NCI-H1930 (cell line): ENCODE measurements at regions not wholly inside any gene's neighbourhood (a gene's known extent, or its start where the extent isn't known, plus 50 kb on each side); places are given as distances from the start of the nearest gene placed in this dataset.
"Not testable (repeated sequence)": the region's sequence is repeated elsewhere in the genome, so short reads cannot be mapped to it uniquely, and the experiment has no call there.

ENCODE experiments used
- DNase-seq, 2 experiments: peaks; one replicate each; lab custom pipeline; 2025; lab: John Stamatoyannopoulos, UW

GRCh38 chr12:91672130-91672529 lies 473.5 kb downstream of the BTG1 start:
- no peak for DNase-seq

DNA sequence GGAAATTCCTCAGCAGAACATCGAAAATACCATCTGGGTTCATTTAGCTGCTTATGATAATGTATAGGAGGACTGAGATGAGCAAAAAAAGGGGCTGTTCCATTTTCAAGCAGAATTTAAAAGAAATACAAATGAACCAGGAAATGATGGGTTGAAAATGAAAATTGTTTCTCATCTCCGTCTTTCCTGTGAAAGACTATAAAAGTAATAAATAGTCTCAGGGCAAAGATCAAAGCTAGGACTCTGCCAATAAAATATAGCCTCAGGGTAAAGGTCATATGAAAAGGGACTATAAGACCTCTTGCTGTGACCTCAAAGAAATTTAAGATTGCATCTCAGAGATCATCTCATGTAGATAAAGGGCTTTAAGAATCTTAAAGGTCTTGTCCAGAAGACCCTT lies 478.0 kb downstream of the BTG1 start:
- DNase-seq: no peak

DNA sequence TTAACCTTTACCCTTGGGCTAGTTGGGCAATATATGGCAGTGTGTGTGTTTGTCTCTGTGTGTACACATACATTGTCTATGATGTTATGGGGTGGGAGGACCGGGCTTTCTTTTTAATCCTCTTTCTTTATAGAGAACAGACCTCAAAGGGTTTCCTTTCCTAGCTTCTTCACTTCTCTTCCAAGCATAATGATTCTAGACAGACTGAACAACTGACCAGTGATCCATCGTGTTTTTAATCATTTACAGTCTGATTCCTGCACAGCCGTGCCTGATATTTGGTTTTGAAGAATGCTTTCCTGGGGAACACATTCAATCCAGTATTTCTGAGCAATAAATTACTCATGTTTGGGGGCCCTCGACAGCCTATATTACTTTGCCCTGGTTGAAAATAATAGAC lies 481.1 kb upstream of the DCN start:
- no peak for DNase-seq

DNA sequence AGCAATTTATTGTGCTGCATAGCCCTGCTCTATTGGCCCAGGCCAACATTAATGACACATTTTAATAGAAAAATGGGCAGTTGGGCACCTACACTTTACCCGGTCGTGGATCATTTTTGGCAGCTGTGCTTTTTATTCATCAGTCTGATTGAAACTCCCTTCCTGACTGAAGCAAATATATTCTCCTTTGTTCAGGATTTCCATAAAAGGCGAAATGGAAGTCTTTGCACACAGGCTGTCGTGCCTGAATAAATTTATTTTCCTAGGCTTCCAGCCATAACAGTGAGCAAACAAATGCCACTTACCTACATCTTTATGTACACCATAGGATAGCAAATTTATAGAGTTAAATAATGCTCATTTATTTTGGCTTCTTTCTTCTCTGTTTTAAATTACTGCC lies 480.7 kb upstream of the DCN start:
- peak; percentile 13 to 66 for DNase-seq

DNA sequence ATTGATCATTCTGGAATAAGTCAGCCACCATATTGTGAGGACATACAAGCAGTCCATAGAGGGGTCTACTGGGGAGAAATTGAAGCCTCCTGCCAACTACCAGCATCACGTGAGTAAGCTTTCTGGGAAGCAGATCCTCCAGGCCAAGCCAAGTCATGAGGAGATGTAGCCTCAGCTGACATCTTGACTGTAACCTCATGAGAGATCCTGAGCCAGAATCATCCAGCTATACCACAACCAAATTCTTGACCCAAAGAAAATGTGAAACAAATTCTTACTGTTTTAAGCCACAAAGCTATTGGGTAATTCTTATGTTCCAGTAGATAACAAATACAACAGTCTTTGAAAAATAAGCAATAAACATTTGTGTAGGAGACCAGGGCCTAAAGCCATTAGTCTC lies 479.4 kb upstream of the DCN start:
- no peak for DNase-seq

DNA sequence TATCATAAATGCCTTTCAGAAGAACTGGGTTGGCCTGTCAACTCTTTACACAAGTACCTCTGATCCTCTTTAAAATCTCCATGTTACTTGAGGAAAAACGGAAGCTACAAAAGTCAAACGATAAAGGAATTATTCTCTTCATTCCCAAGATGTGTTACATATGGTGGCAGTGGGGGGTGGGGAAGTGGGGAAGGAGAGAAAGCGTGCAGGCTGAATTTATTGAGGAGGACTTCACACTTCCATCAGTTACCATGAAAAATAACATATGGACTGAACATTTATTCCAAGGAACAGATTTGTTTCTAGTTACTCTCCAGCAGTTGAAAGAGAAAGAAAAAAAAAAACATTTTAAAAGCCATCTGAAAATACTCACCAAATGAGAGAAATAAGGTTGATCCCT lies 474.4 kb upstream of the DCN start:
- DNase-seq: no peak

- DNase-seq: no peak
These were observed 473.3 kb upstream of the DCN start for GRCh38 chr12:91655966-91656365.

DNA sequence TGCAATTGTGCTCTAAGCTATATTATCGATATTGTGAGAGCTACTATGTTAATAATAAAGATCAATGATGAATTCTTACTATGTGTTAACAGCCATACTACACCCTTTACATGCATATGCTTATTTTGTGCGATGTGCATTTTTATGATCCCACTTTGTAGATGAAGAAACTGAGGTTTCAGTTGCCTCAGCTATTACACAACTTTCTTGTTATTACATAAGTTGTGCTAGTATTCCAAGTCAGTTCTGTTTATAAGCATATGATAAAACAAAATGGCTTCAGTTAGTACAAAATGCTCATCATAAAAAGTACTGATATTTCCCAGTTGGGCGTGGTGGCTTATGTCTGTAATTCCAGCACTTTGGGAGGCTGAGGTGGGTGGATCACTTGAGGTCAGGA lies 471.5 kb upstream of the DCN start:
- DNase-seq: no peak

- no peak for DNase-seq
These were observed 469.1 kb upstream of the DCN start for GRCh38 chr12:91651728-91652127.

GRCh38 chr12:91643763-91644162 lies 461.1 kb upstream of the DCN start:
- DNase-seq: no peak

DNA sequence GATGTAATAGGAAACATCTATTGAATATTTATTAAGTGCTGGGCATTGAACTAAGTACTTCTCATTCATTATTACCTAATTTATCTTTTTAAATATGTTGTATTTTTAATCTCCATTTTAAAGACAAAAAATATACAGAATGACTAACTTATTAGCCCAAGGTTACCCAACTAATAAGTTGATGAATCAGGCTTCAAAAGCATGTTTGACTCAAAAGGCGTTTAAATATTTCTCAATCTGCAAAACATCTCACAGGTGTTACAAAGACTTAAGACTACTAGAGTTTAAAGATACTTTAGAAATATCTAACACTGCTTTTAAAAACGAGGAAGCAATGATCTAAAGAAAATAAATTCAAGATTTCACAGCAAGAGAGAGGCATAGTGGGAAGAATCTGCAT lies 457.4 kb upstream of the DCN start:
- DNase-seq: no peak

- DNase-seq: no peak
These were observed 456.7 kb upstream of the DCN start for GRCh38 chr12:91639327-91639726.

GRCh38 chr12:91637789-91638624 lies 455.4 kb upstream of the DCN start:
- DNase-seq: peak; percentile 9 to 55

DNA sequence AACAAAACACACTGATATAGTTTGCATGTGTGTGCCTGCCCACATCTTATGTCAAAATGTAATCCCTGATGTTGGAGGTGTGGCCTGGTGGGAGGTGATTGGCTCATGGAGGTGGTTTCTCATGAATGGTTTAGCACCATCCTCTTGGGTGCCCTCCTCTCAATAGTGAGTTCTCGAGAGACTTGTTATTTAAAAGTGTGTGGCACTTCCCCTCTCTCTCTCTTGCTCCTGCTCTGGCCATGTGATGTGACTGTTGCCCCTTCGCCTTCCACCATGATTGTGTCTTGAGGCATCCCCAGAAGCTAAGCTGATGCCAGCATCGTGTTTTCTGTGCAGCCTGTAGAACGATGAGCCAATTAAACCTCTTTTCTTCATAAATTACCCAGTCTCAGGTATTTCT lies 454.1 kb upstream of the DCN start:
- DNase-seq: peak; percentile 10 to 15

GRCh38 chr12:91634386-91634713 lies 451.7 kb upstream of the DCN start:
- DNase-seq: not testable (repeated sequence)

DNA sequence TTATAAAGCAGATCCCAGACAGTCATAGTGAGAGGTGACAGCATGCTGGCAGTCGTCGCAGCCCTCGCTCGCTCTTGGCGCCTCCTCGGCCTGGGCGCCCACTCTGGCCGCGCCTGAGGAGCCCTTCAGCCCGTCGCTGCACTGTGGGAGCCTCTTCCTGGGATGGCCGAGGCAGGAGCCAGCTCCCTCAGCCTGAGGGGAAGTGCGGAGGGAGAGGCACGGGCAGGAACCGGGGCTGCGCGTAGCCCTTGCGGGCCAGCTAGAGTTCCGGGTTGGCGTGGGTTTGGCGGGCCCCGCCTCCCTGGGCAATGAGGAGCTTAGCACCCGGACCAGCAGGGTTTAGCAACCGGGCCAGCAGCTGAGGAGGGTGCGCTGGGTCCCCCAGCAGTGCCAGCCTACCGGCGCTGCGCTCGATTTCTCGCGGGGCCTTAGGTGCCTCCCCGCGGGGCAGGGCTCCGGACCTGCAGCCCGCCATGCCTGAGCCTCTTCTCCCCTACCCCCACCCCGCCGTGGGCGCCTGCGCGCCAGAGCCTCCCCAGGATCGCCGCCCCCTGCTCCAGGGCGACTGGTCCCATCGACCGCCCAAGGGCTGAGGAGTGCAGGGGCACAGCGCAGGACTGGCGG lies 451.2 kb upstream of the DCN start:
- DNase-seq: no peak

- no peak for DNase-seq
These were observed 450.6 kb upstream of the DCN start for GRCh38 chr12:91633206-91633605.

- DNase-seq: no peak
These were observed 449.6 kb upstream of the DCN start for GRCh38 chr12:91632042-91632786.

DNA sequence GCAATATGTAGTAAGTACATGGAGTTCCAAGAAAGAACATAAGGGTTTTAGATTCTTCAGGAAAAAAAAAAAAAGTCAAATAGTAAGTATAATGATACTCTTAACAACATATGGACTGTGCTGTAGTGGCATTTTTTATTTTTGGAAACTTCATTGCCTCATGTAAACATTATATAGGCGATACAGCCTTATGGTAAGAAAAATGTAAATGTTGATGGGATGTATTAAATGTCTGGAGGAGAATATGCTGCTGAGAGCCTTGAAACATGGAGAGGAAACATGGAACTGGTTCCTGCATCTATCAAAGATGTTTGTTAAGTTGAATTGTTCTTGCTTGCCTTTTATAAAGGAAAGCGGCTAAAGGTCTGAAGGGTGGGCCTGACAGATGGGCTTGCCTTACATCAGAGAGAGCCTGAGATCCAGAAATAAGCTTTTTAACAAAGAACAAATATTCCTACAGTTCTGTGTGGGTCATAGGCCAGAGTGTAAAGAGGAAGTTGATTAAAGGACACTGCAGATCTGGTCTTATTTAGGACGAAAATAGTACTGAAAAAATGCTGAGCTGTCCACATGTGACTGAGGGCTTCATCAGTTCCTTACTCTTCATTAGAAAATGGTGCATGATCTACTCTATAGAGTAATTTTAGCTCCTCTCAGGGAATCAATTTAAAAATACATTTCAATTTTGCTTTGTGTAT lies 448.1 kb upstream of the DCN start:
- no peak for DNase-seq

DNA sequence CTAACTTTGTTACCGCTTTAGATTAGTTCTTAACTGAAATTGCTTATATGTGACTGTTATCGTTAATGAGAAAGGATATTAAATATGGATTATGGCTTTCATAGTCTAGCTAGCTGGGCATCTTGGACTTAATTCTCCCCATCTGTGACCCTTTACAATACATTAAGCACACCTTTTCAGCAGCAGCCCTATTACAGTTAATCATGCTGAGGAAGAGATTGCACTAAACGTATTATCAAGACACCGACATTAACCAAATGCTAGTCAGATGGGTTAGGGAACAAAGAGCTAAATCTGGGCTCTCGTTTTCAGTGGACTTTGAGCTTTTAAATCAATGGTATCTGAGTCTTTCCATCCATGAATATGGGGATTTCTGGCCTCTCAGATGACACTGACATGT lies 447.5 kb upstream of the DCN start:
- DNase-seq: no peak

- DNase-seq: no peak
These were observed 446.8 kb upstream of the DCN start for GRCh38 chr12:91629440-91629839.

DNA sequence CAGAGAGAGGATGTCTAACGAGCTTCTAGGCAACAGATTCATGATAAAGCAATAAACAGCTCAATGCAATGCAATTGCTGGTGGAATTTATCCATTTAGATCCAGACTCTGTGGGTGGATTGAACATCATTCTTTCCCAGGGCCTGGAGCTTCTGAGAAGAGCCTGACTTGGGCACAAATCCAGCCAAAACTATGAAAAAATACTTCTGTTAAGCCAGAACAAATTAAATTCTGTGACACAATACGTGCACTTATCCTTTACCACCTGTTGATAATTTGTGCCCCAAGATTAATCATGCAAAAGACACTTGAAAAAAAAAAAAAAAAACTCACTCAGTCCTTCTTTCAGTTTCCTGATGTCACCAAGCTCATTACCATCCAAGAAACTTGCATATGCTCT lies 446.0 kb upstream of the DCN start:
- no peak for DNase-seq

DNA sequence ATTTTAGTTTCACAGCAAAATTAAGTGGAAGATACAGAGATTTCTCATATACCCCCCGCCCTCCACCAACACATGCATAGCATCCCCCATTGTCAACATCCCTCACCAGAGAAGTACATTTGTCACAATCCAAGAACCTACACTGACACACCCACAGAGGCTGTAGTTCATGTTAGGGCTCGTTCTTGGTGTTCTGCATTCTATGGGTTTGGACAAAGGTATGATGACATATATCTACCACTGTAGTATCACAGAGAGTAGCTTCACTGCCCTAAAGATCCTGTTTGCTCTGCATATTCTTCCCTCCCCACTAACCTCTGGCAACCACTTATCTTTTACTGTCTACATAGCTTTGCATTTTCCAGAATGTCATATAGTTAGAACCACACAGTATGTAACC lies 444.6 kb upstream of the DCN start:
- DNase-seq: no peak
